Bronchial epithelial cell (primary cell): ENCODE measurements at regions not wholly inside any gene's neighbourhood (a gene's known extent, or its start where the extent isn't known, plus 50 kb on each side); places are given as distances from the start of the nearest gene placed in this dataset.

Experiments used
- DNase-seq: peaks from one replicate; pipeline ENCODE4 v3.0.0-alpha.2; 2010; ENCODE audit warnings: low read depth
- FAIRE-seq: peaks from 2 replicates; lab custom pipeline; 2011; peaks lifted over from hg19 to GRCh38; lab: Jason Lieb, UNC
- H3K27me3 ChIP-seq: 2 replicates; pipeline ENCODE4 v1.5.1; 2011; ENCODE audit warnings: low read length; ENCODE audit not compliant: control insufficient read depth, insufficient read depth
- H3K36me3 ChIP-seq: 2 replicates; pipeline ENCODE4 v1.5.1; 2011; ENCODE audit warnings: low read length; ENCODE audit not compliant: control insufficient read depth, insufficient read depth
- H3K4me3 ChIP-seq: 2 replicates; pipeline ENCODE4 v1.5.1; 2011; ENCODE audit warnings: mild to moderate bottlenecking, low read depth, low read length, control low read depth
- CTCF ChIP-seq: IDR thresholded peaks from 2 replicates; pipeline ENCODE4 v1.5.1; 2011; ENCODE audit warnings: mild to moderate bottlenecking, moderate library complexity, low read length, control low read depth, inconsistent platforms; ENCODE audit not compliant: insufficient read depth, severe bottlenecking

GRCh38 chr21:41674402-41674801 lies 92.5 kb downstream of the RIPK4 start:
- FAIRE-seq (no peak), DNase-seq (no peak)
- TF ChIP-seq CTCF, result no peak
- H3K4me3 ChIP-seq, result no peak overlapping the region
- H3K27me3 ChIP-seq, result no peaks in the 10 kb centered on the region
- H3K36me3 ChIP-seq, result no peaks in the 10 kb centered on the region

GRCh38 chr21:41673596-41674335 lies 93.1 kb downstream of the RIPK4 start:
- TF ChIP-seq CTCF, result no peak
- DNase-seq (no peak), FAIRE-seq (no peak)
- Histone ChIP-seq H3K27me3 (no peaks in the 10 kb centered on the region), H3K36me3 (no peaks in the 10 kb centered on the region), H3K4me3 (no peak overlapping the region)

- FAIRE-seq (no peak), DNase-seq (no peak)
Measured at GRCh38 chr21:41673071-41673470, 93.8 kb downstream of the RIPK4 start.

GRCh38 chr21:41672543-41672915 lies 94.3 kb downstream of the RIPK4 start:
- Histone ChIP-seq H3K4me3 (no peak overlapping the region), H3K27me3 (no peaks in the 10 kb centered on the region), H3K36me3 (no peaks in the 10 kb centered on the region)
- FAIRE-seq (peak; percentile 13), DNase-seq (no peak)
- TF ChIP-seq CTCF, result no peak

More at GRCh38 chr21:41673071-41673470, 93.8 kb downstream of the RIPK4 start:
- H3K27me3 ChIP-seq, result no peaks in the 10 kb centered on the region
- H3K4me3 ChIP-seq, result no peak overlapping the region
- no peaks in the 10 kb centered on the region for H3K36me3 ChIP-seq
- no peak for TF ChIP-seq CTCF

GRCh38 chr21:41671859-41672542 lies 94.9 kb downstream of the RIPK4 start:
- no peak for TF ChIP-seq CTCF
- FAIRE-seq (no peak), DNase-seq (no peak)
- Histone ChIP-seq H3K36me3 (no peaks in the 10 kb centered on the region), H3K4me3 (no peak overlapping the region), H3K27me3 (no peaks in the 10 kb centered on the region)
